ENCODE measurements at regions not wholly inside any gene's neighbourhood (a gene's known extent, or its start where the extent isn't known, plus 50 kb on each side); places are given as distances from the start of the nearest gene placed in this dataset.

DNA sequence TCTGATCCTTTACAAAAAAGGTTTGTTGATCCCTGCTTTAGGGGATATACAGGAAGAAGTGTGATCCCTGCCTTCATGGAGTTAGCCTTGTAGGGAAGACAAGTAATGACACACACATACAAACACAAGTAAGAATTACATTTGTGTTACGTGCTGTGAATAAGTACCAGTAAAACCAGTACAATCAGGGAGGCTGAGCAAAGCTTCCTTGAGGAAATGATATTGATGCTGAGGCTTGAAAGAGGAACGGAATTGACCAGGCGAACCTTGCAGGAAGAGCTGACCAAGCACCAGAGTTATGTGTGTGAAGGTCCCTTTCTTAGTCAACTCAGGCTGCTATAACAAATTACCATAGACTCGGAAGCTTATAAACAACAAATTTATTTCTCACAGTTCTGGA is 83.6 kb upstream of the CACUL1 start:
- no peak for DNase-seq

DNA sequence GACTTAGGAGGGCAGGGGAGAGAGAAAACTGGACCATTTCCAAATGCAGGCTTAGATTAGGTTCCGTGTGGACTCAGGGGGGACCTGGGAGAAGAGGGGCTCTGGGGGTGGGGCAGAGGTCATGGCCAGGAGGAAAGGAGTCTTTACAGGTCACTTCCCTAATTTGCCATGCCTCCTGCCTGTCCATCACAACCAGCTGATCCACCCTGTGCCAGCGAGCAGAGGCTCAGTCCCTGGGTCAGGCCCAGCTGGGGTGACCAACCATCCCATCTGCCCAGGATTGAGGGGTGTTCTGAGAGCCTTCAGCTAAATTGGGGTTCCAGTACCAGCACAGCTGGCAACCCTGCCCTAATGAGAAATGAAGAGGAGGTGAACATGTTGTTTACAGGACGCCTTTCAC is 84.6 kb upstream of the CACUL1 start:
- no peak for DNase-seq

DNA sequence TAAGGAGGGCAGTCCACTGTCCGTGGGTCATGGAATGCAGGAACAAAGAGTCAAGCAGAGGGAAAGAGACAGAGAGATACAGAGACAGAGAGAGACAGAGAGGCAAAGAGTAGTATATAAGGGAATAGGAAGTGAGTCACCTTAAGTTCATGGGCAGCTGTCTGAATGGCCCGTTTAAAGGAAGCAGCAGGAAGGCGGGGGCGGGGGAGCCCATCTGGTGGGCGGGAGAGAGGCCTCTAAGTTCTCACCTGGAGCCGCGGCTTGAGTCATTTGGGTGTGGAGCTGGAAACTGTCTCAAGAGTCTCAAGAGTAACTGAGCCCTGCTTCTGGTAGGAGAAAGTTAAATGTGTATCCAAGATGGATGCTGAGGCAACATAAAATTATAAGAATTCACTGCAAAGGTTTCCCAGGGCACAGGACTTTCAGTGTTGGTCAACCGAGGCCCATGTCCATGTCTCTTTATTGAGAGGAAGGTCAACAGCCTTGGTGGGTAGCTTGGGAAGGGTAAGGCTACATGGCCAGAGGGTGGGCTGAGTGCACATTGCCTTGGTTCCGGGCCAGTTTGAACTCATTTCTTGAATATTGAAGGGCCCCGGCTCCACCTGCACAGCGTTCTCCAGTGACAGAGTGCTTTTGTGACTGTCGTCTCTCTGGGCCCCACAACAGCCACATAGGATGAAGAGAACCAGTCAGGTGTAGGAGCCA is 85.5 kb upstream of the CACUL1 start:
- DNase-seq: peak; percentile 4

DNA sequence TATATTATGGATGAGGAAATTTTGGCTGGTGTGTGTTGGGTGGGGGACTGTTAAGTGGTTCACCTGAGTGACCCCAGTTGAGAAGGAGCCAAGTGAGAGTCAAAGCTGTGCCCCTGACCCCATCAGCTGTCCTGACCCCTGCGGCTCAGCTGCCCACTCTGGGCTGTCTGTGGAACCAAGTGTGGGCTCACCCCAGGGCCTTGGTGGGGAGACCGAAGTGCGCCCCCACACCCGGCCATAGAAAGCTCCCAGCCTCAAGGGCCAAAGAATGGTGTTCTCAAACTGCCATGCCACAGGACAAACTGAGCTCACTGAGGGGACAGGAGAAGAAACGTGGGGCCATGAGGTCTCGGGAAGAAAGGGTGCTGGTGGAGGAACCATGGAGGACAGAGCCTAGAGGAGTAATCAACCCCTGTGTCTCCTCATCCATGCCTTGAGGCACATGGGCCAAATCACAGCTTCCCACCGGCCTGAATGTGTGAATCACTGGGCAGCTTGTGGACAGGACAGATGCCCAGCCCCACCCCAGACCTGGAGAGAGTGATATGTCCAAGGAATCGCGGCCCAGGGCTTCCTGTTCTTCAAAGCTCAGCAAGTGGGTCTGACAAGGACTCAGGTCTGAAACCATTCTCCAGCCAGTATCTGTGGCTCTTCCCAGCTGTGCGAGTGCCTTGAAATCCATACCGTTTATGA is 86.2 kb upstream of the CACUL1 start:
- no peak for DNase-seq

DNA sequence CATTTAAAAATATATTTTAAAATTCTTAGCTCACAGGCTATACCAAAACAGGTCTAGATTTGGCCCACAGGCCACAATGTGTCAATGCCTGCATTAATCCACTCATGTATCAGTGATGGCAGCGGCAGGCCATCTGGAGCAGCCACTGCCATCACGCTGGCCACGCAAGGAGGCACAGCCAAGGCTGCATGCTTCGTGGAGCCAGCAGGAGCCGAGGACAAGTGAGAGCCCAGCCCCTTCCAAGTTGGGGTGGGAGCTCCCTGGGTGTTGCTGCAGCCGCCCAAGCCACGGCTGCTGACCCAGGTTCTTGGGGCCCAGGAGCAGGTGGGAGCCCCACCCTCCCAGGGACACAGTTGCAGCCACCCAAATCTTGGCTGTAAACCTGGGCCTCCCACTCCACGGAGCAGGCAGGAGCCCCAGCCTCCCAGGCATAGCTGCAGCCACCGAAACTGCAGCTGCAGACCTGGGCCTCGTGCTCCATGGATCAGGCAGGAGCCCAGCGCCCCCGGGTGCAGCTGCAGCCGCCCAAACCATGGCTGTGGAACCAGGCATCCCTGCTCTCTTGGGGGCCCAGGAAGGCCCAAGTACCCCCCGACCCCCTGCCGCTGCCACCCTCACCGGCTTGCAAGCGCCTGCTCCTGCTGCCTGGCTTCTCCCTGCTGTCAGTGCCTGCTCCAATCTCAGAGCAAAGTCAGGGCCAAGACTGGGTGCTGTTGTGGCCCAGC is 87.3 kb upstream of the CACUL1 start:
- DNase-seq: no peak

DNA sequence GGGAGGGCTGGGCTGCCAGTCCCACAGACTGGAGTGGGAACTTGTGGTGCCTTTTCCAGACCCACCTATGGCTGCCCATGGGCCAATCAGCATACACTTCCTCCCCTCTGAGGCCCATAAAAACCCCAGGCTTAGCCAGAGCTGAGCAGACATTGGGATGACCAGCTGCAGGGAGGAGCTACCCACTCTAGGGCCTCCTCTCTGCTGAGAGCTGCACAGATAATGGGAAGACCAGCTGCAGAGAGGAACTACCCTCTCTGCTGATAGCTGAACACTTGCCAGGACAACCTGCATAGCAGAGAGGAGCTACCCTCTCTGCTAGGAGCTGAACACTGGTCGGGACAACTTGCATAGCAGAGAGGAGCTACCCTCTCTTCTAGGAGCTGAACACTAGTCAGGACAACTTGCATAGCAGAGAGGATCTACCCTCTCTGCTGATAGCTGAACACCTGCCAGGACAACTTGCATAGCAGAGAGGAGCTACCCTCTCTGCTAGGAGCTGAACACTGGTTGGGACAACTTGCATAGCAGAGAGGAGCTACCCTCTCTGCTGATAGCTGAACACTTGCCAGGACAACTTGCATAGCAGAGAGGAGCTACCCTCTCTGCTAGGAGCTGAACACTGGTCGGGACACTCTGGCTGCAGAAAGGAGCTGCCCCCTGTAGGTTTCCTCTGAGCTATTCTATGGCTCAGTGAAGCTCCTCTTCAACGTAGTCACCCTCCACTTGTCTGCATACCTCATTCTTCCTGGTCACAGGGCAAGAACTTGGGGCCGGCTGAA is 88.3 kb upstream of the CACUL1 start:
- DNase-seq: no peak

DNA sequence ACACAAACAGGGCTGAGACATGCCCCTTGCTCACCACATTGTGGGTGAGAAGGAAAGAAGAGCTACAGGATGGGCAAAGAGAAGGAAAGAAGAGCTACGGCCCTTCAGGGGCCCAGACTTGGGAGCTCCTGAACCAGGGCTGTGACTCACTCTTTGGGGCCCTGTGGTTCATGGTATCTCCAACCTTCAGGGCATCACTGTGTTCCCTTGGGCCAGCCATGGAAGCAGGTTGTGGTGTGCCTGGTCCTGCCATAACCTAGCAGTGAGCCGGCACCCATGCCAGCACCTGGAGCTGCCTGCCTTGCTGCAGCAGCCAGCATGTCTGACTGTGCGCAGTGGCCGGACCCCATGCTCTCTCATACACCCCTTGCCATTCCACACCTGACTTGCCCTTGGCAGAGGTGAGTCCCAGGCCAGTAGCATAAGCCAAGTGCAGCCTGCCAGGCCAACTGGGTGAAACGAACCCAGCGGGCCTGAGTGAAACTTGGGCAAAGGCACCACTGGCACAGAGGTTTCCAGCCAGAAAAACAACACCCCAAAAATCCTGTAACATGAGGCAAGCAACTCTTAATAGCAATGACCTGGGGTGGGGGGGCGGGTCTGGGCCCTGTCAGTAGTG is 89.0 kb upstream of the CACUL1 start:
- DNase-seq: no peak

DNA sequence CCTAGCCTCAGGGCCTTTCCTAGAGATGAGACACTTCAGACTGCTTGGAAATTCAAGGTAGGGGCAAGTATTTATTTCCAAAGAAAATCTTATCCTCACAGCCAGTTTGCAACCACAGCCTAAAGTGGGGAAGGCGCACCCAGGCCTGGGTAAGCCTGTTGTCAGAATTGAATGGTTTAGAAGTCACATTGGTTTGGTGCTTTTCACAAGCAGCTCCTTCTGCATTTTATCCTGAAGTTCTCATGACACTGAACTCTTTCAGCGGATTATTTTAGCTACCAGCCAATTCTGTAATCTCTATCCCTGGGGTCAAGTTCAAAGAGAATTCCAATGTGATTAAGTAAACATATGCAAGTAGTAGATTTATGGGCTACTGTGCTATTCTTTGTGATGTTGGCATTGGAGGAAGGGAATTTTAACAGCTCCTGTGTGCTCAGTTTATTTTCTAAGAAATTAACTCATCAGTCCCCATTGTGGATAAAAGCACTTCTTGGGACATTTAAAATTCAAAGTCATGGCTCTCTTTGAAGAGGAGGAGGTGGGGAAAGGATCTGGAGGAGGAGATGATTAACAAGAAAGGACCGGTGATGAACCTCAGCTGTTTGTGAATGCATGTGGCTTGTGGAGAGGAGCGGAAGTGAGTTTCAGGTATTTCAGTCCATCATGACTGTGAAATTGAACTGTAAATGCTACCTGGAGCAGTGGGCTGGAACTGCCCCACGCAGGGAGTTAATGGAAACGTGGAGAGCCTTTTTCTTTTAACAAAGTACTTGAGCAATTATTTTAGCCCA is 90.2 kb upstream of the CACUL1 start:
- no peak for DNase-seq

DNA sequence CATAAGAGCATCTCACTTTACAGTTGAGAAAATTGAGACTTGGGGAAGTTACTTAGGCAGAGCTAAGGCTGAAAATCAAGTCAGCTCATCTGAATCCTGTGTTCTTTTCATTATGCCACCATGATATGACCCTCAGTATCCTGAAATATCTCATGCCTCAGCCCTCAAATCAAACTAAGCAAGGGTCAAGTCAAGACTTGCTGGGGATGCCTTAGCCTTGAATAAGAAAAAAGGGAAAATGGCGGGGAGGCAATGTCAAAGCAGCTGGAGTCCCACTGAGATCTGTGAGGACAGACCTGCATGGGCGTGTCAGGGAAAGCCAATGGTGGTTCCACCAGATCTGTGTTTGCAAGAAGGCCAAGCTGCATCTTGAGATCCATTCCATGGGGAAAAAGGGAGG is 91.0 kb upstream of the CACUL1 start:
- DNase-seq: no peak

DNA sequence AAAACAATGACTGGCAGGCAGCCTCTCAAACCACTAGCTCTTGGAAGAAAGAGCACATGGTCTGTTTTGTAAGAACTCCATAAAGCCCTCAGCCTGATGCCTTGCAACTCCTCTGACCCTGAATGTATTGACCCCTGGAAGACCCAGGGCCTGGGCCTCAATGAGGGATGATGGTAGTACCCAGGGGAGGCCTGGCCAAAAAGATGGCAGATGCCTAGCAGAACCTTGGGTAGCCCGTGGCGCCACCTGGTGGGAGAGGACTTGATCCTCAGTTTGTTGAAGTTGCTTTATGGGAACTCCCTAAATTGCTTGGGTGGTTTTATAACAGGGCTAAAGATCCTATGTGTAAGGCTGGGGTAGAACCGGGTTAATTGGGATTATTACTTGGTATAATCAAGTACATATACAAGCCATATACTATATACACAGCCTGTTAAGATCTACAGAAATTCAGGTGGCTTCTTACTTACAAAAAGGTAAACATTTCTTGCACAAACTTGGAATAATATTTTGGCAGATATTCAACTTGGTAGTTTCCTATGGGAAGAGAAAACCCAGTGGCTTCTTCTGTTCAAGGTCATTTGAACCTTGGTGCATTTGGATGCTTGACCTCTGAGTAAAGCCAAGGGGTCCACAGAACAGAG is 95.8 kb upstream of the CACUL1 start:
- DNase-seq: peak; percentile 65

DNA sequence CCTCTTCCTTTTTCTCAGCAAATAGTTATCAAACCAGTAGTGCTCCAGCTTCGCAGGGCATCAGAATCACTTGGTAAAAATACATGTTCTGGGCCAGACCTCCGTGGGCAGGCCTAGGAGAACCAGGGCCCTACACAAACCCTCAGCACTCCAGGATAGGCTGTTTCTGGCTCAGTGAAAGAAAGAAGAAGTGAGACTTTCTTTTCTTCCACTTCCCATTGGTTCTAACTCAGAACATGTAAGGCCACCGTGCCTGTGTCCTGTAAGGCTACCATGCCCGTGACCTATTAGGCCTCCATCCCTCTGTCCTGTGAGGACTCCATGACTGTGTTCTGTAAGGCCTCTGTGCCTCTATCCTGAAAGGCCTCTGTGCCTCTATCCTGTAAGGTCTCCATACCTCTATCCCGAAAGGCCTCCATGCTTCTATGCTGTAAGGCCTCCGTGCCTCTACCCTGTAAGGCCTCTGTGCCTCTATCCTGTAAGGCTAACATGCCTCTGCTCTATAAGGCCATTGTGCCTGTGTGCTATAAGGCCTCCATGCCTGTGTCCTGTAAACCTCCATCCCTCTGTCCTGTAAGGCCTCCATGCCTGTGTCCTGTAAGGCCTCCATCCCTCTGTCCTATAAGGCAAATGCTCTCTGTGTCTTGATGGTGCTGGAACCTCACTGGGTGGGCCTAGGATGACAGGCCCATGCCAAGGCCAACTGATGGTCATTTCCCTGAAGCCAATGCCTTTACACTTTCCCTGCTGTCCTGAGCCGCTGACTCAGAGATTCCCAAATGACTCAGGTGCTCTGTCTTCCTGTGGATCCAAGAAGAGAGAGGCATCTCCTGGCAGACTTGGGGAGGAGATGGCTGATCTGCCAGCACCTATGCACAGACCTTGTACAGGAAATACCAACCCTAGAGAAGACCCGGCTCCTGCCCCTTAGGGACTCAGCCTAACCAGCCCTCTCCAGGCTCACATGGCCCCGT is 96.6 kb upstream of the CACUL1 start:
- no peak for DNase-seq

DNA sequence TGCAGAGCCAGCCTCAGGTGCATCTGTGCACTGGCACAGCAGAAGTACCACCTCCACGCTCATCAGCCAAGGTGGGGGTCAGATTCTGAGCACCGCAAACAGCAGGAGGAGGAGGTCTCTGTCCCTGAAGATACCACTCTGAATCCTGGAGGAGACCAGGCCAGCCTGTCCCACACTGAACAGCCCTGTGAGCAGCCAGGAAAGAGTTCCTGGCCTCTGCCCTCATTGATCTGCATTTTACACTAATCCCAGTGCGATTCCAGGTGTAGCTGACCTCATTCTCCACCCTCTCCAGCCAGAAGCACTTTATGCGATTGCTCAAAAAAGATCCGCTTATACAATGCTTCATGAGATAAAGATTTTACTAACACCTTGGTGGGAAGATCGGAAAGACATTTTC is 99.1 kb upstream of the CACUL1 start:
- no peak for DNase-seq

DNA sequence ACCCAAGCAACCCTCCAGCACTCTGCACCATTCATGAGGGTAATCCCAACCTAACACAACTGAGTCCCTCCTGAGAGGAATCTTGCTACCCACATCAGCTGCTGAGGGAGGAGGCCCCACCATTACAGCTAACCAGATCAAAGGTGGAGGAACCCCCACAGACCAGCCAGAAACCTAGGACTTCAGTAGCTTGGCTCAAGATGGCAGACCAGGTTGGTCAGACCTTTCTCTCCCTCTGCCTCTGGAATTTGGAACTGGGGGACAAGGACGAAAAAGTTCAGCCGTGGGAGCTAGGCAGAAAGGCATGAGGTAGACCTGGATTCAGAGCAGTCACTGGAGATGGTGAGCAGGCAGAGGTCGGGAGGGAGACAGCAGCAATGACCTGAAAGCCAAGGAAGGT is 101.3 kb upstream of the CACUL1 start:
- DNase-seq: no peak

DNA sequence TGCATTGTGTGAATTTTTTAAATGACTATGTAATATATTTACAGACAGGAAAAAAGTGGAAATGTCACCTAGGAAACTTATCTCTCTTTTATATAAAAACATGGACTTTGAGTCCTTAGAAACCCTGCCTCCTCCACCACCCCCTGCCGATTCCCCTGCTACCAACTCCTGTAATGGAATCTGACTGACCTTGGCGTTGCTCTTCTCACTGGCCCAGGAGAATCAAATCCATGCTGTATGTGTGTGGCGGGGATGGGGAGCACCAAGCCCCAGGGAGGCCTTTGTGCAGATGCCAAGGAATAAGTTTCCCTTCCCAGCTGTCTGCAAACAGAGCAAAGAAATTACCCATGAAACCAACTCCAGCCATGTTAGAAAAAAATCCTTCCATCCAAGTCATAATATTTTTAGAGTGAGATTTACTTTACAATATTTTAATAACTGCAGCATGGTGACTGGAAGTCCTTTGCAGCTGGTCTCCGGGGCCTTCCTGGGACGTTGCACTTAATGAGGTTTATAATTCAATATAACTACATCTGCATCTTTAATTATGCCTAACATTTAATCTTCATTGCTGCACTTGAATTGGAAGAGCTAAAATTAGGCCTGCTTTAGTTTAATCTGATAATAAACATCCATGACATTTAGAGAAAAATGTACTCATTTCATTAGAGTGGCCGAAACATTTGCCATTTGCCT is 111.4 kb upstream of the CACUL1 start:
- DNase-seq: no peak

DNA sequence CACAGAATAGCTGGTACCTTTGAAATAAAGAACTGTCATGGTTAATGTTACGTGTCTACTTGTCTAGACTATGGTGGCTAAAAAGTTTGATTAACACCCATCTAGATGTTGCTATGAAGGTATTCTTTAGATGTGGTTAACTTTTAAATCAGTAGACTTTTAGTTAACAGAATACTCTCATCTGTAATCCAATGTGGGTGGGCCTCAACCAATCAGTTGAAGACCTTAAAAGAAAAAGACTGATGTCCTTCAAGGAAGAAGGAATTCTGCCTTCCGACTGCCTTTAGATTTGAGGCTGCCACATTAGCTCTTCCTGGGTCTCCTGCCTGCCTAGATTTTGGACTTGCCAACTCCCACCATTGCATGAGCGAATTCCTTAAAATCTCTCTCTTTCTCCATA is 113.0 kb upstream of the CACUL1 start:
- DNase-seq: no peak

DNA sequence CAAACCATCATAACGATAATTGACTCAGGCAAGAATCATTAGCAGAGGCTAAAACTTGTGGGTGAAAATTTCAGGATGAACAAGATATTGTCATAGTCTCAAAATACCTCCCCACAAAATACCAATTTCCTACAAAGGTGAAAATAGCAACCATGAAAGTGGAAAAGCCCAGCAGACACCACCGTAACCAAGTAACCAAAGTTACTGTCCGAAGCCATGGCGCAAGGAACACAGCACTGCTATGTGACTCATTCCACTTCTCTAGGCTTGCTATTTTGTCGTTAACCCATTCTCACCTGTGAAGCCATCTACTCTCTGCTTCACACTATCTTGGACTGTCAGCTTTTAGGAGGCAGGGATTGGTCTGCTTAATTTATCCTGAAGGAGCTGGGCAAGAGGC is 113.8 kb upstream of the CACUL1 start:
- DNase-seq: no peak

DNA sequence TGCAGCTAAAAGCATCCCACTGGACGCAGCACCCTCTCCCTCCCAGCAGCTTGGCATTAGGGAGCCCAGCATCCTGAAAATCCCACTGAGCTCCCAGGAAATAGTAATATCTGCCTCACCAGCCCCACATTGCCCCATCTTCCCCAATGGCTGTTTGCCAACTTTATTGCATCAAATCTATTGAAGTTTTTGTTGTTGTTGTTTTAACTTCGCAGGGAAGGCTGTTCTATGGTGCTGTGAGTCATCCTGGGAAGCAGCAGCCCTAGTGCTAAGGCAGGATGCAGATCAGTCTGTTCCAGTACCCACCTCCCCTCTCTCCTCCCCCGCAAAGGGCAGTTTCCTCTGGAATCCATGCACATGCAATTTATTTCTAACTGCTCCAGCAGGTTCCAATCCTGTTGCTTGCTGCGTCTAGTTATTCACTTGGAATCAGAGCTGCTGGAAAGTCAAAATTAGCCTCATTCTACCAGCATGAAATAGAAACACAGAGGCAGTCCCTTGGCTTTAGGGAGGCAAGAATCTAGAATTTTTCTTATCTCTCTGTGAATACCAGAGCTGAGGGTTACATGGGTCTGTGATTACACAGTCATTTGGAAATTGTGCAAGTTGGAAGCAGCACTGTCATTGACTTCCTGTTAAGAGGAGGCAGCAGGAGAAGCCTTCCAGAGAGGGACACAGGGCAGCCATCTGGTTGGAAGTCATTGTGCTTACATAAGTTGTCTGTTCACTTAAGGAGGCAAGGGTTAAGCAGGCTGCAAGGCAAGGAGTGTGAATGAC is 115.9 kb upstream of the CACUL1 start:
- no peak for DNase-seq

DNA sequence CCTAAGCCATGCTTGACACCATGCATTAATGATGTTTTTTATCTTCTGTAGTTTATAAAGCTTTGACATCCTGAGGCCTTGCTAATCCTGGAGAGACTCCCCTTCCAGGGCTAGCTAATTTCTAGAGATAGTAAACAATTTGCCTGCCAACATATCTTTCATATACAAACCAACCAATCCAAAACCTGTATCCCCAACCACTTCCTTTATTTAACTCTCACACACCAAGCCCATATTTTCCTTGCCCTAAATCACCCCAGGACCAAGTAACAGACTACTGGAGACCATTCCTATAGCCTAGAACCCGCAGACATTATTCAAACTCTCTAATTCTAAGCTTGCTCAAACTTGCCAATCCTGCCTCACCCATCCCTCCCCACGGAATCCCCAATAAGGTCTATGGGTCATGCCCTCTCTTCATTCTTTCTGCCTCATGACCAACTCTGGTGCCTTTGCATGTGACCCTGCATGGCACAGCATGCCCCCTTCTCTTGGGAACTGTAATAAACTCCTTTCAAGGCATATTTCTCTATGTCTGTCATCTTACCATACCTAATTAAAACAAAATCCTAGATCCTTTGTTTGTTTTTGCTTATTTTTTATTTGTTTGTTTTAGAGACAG is 116.6 kb upstream of the CACUL1 start:
- no peak for DNase-seq
